ENCODE measurements at regions not wholly inside any gene's neighbourhood (a gene's known extent, or its start where the extent isn't known, plus 50 kb on each side); places are given as distances from the start of the nearest gene placed in this dataset.

- no peak for TF ChIP-seq CTCF (conservative IDR thresholded peaks at IDR 0.05)
- no peak overlapping the region for H3K27ac ChIP-seq
Observed at GRCh38 chr12:127515941-127516340, 751.0 kb upstream of the TMEM132C start.

- no peak overlapping the region for H3K27ac ChIP-seq
- no peak for TF ChIP-seq CTCF (conservative IDR thresholded peaks at IDR 0.05)
Observed at GRCh38 chr12:127516467-127516866, 750.5 kb upstream of the TMEM132C start.

GRCh38 chr12:127519779-127520178 lies 747.2 kb upstream of the TMEM132C start:
- TF ChIP-seq CTCF (conservative IDR thresholded peaks at IDR 0.05), result no peak
- H3K27ac ChIP-seq, result no peak overlapping the region

- H3K27ac ChIP-seq, result no peak overlapping the region
- no peak for TF ChIP-seq CTCF (conservative IDR thresholded peaks at IDR 0.05)
Observed at GRCh38 chr12:127526925-127527324, 740.0 kb upstream of the TMEM132C start.

- TF ChIP-seq CTCF (conservative IDR thresholded peaks at IDR 0.05), result no peak
- no peak overlapping the region for H3K27ac ChIP-seq
Observed at GRCh38 chr12:127528551-127528950, 738.4 kb upstream of the TMEM132C start.

- H3K27ac ChIP-seq, result no peak overlapping the region
- no peak for TF ChIP-seq CTCF (conservative IDR thresholded peaks at IDR 0.05)
Observed at GRCh38 chr12:127531542-127531941, 735.4 kb upstream of the TMEM132C start.

GRCh38 chr12:127533353-127533752 lies 733.6 kb upstream of the TMEM132C start:
- no peak for TF ChIP-seq CTCF (conservative IDR thresholded peaks at IDR 0.05)
- no peak overlapping the region for H3K27ac ChIP-seq

Measured in VCaP (cell line).